GM18870 (cell line): ENCODE measurements at regions not wholly inside any gene's neighbourhood (a gene's known extent, or its start where the extent isn't known, plus 50 kb on each side); places are given as distances from the start of the nearest gene placed in this dataset.

Experiments
- ATAC-seq: cut with Tn5 transposase; IDR thresholded peaks from one replicate; pipeline ENCODE4 v1.9.1; 2021; ENCODE audit warnings: moderate library complexity; ENCODE audit not compliant: unreplicated experiment

- no peak for ATAC-seq
Observed at GRCh38 chr3:21357241-21357640, 393.8 kb downstream of the ZNF385D start.

- ATAC-seq: no peak
Observed at GRCh38 chr3:21356402-21356801, 394.6 kb downstream of the ZNF385D start.

GRCh38 chr3:21345382-21345976 is 405.5 kb downstream of the ZNF385D start:
- no peak for ATAC-seq

- no peak for ATAC-seq
Observed at GRCh38 chr3:21331857-21332256, 419.2 kb downstream of the ZNF385D start.

GRCh38 chr3:21331321-21331720 is 419.7 kb downstream of the ZNF385D start:
- no peak for ATAC-seq

GRCh38 chr3:21330293-21330692 is 420.7 kb downstream of the ZNF385D start:
- ATAC-seq: peak; percentile 99

- ATAC-seq: no peak
Observed at GRCh38 chr3:21328711-21329390, 422.2 kb downstream of the ZNF385D start.

- no peak for ATAC-seq
Observed at GRCh38 chr3:21326704-21327475, 424.1 kb downstream of the ZNF385D start.

- no peak for ATAC-seq
Observed at GRCh38 chr3:21314688-21315087, 436.3 kb downstream of the ZNF385D start.

GRCh38 chr3:21310891-21311290 is 440.1 kb downstream of the ZNF385D start:
- no peak for ATAC-seq

- no peak for ATAC-seq
Observed at GRCh38 chr3:21310161-21310560, 440.8 kb downstream of the ZNF385D start.

GRCh38 chr3:21297304-21297703 is 453.7 kb downstream of the ZNF385D start:
- ATAC-seq: no peak

- ATAC-seq: no peak
Observed at GRCh38 chr3:21294768-21295167, 456.2 kb downstream of the ZNF385D start.

- ATAC-seq: no peak
Observed at GRCh38 chr3:21292971-21293370, 458.0 kb downstream of the ZNF385D start.

GRCh38 chr3:21290557-21290956 is 460.5 kb downstream of the ZNF385D start:
- no peak for ATAC-seq

GRCh38 chr3:21274079-21274571 is 476.9 kb downstream of the ZNF385D start:
- ATAC-seq: no peak

GRCh38 chr3:21273259-21274025 is 477.6 kb downstream of the ZNF385D start:
- no peak for ATAC-seq

- ATAC-seq: no peak
Observed at GRCh38 chr3:21271606-21272016, 479.4 kb downstream of the ZNF385D start.

- ATAC-seq: no peak
Observed at GRCh38 chr3:21269882-21270281, 481.1 kb downstream of the ZNF385D start.

GRCh38 chr3:21260507-21260906 is 490.5 kb downstream of the ZNF385D start:
- no peak for ATAC-seq

GRCh38 chr3:21259896-21260295 is 491.1 kb downstream of the ZNF385D start:
- no peak for ATAC-seq
